ENCODE measurements at regions not wholly inside any gene's neighbourhood (a gene's known extent, or its start where the extent isn't known, plus 50 kb on each side); places are given as distances from the start of the nearest gene placed in this dataset.

- Histone ChIP-seq H3K4me1 (no peaks in the 10 kb centered on the region), H3K27me3 (no peaks in the 10 kb centered on the region), H3K27ac (no peak overlapping the region), H3K9me3 (no peaks in the 10 kb centered on the region), H3K4me3 (no peak overlapping the region), H3K36me3 (no peaks in the 10 kb centered on the region)
- 81 to 90% (median 88%) methylated on average over 2 of the region's 2 CpGs for WGBS, 5 donors
- DNase-seq: no peak
- intact Hi-C loops (cut with DNase I; ENCODE audit: low total_unique reads): no loop called here
- TF ChIP-seq EP300 (IDR thresholded peaks at IDR 0.05) (no peak), POLR2AphosphoS5 (IDR thresholded peaks at IDR 0.05) (no peak), POLR2A (IDR thresholded peaks at IDR 0.05) (no peak)
- TF ChIP-seq, protein P1, sequence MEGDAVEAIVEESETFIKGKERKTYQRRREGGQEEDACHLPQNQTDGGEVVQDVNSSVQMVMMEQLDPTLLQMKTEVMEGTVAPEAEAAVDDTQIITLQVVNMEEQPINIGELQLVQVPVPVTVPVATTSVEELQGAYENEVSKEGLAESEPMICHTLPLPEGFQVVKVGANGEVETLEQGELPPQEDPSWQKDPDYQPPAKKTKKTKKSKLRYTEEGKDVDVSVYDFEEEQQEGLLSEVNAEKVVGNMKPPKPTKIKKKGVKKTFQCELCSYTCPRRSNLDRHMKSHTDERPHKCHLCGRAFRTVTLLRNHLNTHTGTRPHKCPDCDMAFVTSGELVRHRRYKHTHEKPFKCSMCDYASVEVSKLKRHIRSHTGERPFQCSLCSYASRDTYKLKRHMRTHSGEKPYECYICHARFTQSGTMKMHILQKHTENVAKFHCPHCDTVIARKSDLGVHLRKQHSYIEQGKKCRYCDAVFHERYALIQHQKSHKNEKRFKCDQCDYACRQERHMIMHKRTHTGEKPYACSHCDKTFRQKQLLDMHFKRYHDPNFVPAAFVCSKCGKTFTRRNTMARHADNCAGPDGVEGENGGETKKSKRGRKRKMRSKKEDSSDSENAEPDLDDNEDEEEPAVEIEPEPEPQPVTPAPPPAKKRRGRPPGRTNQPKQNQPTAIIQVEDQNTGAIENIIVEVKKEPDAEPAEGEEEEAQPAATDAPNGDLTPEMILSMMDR (IDR thresholded peaks at IDR 0.05): no peak
Observed at GRCh38 chr2:106972782-106973181, 86.8 kb upstream of the ST6GAL2 start.

GRCh38 chr2:106974891-106975290 lies 88.9 kb upstream of the ST6GAL2 start:
- Histone ChIP-seq H3K36me3 (no peaks in the 10 kb centered on the region), H3K4me3 (no peak overlapping the region), H3K27ac (no peak overlapping the region), H3K4me1 (no peaks in the 10 kb centered on the region), H3K27me3 (no peaks in the 10 kb centered on the region), H3K9me3 (no peaks in the 10 kb centered on the region)
- TF ChIP-seq POLR2AphosphoS5 (IDR thresholded peaks at IDR 0.05): no peak
- TF ChIP-seq EP300 (IDR thresholded peaks at IDR 0.05): no peak
- TF ChIP-seq, protein P1 (IDR thresholded peaks at IDR 0.05): no peak
- no peak for TF ChIP-seq POLR2A (IDR thresholded peaks at IDR 0.05)
- 51 to 79% (median 73%) methylated on average over 1 of the region's 1 CpG for WGBS, 5 donors
- no peak for DNase-seq
- intact Hi-C loops (cut with DNase I; ENCODE audit: low total_unique reads): no loop called here

- no peak for TF ChIP-seq POLR2A (IDR thresholded peaks at IDR 0.05)
- TF ChIP-seq, protein P1 (IDR thresholded peaks at IDR 0.05): no peak
- TF ChIP-seq POLR2AphosphoS5 (IDR thresholded peaks at IDR 0.05): no peak
- TF ChIP-seq EP300 (IDR thresholded peaks at IDR 0.05): no peak
- Histone ChIP-seq H3K4me1 (no peaks in the 10 kb centered on the region), H3K36me3 (no peaks in the 10 kb centered on the region), H3K4me3 (no peak overlapping the region), H3K27ac (no peak overlapping the region), H3K9me3 (no peaks in the 10 kb centered on the region), H3K27me3 (no peaks in the 10 kb centered on the region)
- intact Hi-C loops (cut with DNase I; ENCODE audit: low total_unique reads): no loop called here
- 79 to 90% (median 88%) methylated on average over 1 of the region's 1 CpG for WGBS, 5 donors
- no peak for DNase-seq
Observed at GRCh38 chr2:106975641-106976040, 89.7 kb upstream of the ST6GAL2 start.

DNA sequence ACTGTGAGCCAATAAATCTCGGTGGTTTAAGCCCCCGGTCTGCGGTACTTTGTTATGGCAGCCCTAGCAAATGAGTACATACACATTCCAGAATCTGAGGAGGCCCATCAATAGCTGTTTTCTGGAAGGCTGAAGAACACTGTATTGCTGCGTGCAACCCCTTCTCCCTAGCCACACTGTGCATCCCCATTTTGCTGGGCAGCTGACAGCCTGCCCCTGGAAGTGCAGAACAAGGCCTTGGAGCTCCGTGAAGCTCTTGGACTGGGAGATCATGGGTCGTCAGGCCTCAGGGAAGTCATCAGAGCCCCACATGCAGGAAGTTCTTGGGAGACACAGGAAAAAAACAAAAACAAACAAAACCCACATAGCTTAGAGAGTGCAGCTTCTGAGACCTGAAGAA lies 90.6 kb upstream of the ST6GAL2 start:
- H3K4me1 ChIP-seq: no peaks in the 10 kb centered on the region
- no peak overlapping the region for H3K4me3 ChIP-seq
- no peak for TF ChIP-seq EP300 (IDR thresholded peaks at IDR 0.05)
- H3K36me3 ChIP-seq: no peaks in the 10 kb centered on the region
- no peak for DNase-seq
- H3K9me3 ChIP-seq: no peaks in the 10 kb centered on the region
- WGBS, 5 donors: 75 to 86% (median 79%) methylated on average over 6 of the region's 6 CpGs
- no peaks in the 10 kb centered on the region for H3K27me3 ChIP-seq
- no peak overlapping the region for H3K27ac ChIP-seq
- intact Hi-C loops (cut with DNase I; ENCODE audit: low total_unique reads): no loop called here

GRCh38 chr2:106977717-106978116 lies 91.8 kb upstream of the ST6GAL2 start:
- Histone ChIP-seq H3K27ac (no peak overlapping the region), H3K9me3 (no peaks in the 10 kb centered on the region), H3K4me3 (no peak overlapping the region), H3K4me1 (no peaks in the 10 kb centered on the region), H3K36me3 (no peaks in the 10 kb centered on the region), H3K27me3 (no peaks in the 10 kb centered on the region)
- 54 to 65% (median 57%) methylated on average over 3 of the region's 3 CpGs for WGBS, 5 donors
- intact Hi-C loops (cut with DNase I; ENCODE audit: low total_unique reads): no loop called here
- peak in 1 of 2 donors; percentile 80 for DNase-seq
- TF ChIP-seq EP300 (IDR thresholded peaks at IDR 0.05): no peak
- TF ChIP-seq POLR2AphosphoS5 (IDR thresholded peaks at IDR 0.05): no peak
- TF ChIP-seq, protein P1 (IDR thresholded peaks at IDR 0.05): no peak

Data from stomach (tissue), 8 donors.